ENCODE measurements at regions not wholly inside any gene's neighbourhood (a gene's known extent, or its start where the extent isn't known, plus 50 kb on each side); places are given as distances from the start of the nearest gene placed in this dataset.

DNA sequence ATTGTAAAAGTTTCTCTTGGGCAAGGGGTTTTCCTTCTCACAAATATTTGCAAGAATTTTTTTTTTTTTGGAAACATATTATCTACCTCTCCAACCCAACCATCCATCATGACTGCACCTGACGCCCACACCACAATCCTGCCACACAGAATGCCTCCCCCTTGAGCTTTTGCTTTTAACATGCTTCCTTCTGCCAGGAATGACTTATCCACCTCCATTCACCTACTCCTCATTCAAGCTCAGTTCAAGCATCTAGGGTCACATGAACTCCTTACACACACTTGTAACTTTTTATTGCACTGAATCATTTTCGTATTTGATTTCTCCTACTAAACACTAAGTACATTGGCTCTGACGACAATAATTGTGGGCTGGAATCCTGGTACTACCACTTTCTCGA lies 660.1 kb upstream of the AUTS2 start:
- Histone ChIP-seq H3K27ac (no peak overlapping the region), H3K4me3 (no peak overlapping the region), H3K27me3 (no peaks in the 10 kb centered on the region), H3K36me3 (no peaks in the 10 kb centered on the region), H3K9me3 (peaks cover 0 to 9% (median 0%) of the 10 kb centered on the region in 12 donors), H3K4me1 (no peaks in the 10 kb centered on the region)
- ATAC-seq (no peak), DNase-seq (no peak)
- intact Hi-C loops (cut with DNase I), result no loop called here
- TF ChIP-seq POLR2A (IDR thresholded peaks at IDR 0.05), result no peak
- TF ChIP-seq, protein P1, sequence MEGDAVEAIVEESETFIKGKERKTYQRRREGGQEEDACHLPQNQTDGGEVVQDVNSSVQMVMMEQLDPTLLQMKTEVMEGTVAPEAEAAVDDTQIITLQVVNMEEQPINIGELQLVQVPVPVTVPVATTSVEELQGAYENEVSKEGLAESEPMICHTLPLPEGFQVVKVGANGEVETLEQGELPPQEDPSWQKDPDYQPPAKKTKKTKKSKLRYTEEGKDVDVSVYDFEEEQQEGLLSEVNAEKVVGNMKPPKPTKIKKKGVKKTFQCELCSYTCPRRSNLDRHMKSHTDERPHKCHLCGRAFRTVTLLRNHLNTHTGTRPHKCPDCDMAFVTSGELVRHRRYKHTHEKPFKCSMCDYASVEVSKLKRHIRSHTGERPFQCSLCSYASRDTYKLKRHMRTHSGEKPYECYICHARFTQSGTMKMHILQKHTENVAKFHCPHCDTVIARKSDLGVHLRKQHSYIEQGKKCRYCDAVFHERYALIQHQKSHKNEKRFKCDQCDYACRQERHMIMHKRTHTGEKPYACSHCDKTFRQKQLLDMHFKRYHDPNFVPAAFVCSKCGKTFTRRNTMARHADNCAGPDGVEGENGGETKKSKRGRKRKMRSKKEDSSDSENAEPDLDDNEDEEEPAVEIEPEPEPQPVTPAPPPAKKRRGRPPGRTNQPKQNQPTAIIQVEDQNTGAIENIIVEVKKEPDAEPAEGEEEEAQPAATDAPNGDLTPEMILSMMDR (IDR thresholded peaks at IDR 0.05), result no peak
- 46 to 92% (median 91%) methylated on average over 4 of the region's 4 CpGs for WGBS, 4 donors

DNA sequence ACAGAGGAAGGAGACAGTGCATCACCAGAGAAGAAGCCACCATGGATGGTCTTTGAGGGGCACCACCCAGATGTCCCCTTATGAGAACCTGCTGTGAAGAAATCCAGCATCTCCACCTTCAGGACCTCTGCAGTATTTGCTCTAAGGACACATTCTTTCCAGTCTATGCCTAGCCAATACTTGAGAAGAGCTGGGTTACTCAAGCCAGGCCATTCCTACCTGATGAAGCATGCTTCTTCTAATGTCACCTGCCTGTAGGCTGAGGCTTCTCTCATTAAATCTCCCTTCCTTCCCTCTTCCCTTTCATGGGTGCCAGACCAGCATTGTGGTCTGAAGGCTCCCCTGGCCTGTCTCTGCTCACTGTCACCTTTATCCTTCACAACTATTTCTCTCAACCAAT lies 654.5 kb upstream of the AUTS2 start:
- ATAC-seq (no peak), DNase-seq (no peak)
- Histone ChIP-seq H3K9me3 (peaks cover 0 to 12% (median 0%) of the 10 kb centered on the region in 12 donors), H3K27ac (no peak overlapping the region), H3K4me1 (no peaks in the 10 kb centered on the region), H3K4me3 (no peak overlapping the region), H3K27me3 (no peaks in the 10 kb centered on the region), H3K36me3 (no peaks in the 10 kb centered on the region)
- TF ChIP-seq, protein P1 (IDR thresholded peaks at IDR 0.05), result no peak
- TF ChIP-seq POLR2A (IDR thresholded peaks at IDR 0.05), result no peak
- intact Hi-C loops (cut with DNase I), result no loop called here

DNA sequence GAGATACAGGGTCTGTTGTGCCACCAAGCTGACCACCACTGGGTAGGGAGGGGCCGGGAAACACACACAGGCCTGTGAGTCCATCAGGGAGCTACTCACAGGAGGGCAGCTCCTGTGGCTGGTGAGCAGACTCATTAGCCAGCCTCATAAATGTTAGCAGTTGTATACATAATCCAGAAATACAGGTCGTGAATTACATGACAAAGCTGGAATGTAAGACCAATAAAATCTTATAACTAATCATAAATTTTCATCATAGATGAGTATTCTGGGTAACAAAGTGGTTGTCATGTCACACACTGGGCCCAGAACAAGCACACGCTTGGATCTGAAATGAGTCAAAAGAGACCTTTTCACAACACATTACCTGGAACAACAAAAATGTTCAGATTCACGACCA lies 642.6 kb upstream of the AUTS2 start:
- Histone ChIP-seq H3K27ac (no peak overlapping the region), H3K36me3 (no peaks in the 10 kb centered on the region), H3K27me3 (peaks cover 0 to 2% (median 0%) of the 10 kb centered on the region in 9 donors), H3K4me1 (no peaks in the 10 kb centered on the region), H3K4me3 (no peak overlapping the region), H3K9me3 (no peaks in the 10 kb centered on the region)
- no peak for ATAC-seq
- intact Hi-C loops (cut with DNase I), result no loop called here
- 84 to 89% (median 85%) methylated on average over 4 of the region's 4 CpGs for WGBS, 4 donors
- DNase-seq, result no peak
- TF ChIP-seq POLR2A (IDR thresholded peaks at IDR 0.05), result no peak
- TF ChIP-seq, protein P1 (IDR thresholded peaks at IDR 0.05), result no peak

DNA sequence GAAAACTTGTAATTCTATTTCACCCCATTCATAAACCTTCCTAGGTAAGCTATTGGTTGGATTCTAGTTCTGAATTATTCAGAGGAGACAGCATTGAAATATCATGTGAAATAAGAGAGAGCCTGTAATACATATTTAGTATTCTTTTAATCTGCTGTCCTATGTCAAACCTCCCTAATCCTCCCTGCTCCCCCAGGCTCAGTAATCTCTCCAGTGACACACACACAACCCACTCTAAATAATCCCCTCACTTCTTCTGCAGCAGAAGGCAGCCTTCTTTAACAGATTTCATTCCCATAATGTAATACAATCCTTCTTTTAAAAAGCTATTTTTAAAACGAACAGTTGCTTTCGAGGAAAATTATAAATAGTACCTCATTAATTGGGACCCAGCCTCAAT lies 639.7 kb upstream of the AUTS2 start:
- DNase-seq (no peak), ATAC-seq (no peak)
- intact Hi-C loops (cut with DNase I), result no loop called here
- Histone ChIP-seq H3K9me3 (no peaks in the 10 kb centered on the region), H3K4me3 (no peak overlapping the region), H3K4me1 (no peaks in the 10 kb centered on the region), H3K27me3 (peaks cover 0 to 2% (median 0%) of the 10 kb centered on the region in 9 donors), H3K36me3 (no peaks in the 10 kb centered on the region), H3K27ac (no peak overlapping the region)
- TF ChIP-seq, protein P1 (IDR thresholded peaks at IDR 0.05), result no peak
- TF ChIP-seq POLR2A (IDR thresholded peaks at IDR 0.05), result no peak
- WGBS, 4 donors, result 40 to 41% (median 40%) methylated on average over 2 of the region's 2 CpGs
